Endothelial cell of umbilical vein (primary cell): ENCODE measurements at regions not wholly inside any gene's neighbourhood (a gene's known extent, or its start where the extent isn't known, plus 50 kb on each side); places are given as distances from the start of the nearest gene placed in this dataset.

ENCODE experiments used
- CTCF ChIP-seq, 2 donors: IDR thresholded peaks; 1 replicate in 1 of 2; 2 replicates in 1 of 2; pipeline ENCODE4 v1.5.1; 2011; ENCODE audit warnings: low read length in 2 of 2, mild to moderate bottlenecking in 2 of 2, moderate library complexity in 2 of 2, control low read depth in 1 of 2, inconsistent platforms in 1 of 2, low read depth in 1 of 2; ENCODE audit not compliant: insufficient read depth in 1 of 2; ENCODE audit errors: extremely low read depth in 1 of 2
- EZH2 ChIP-seq: IDR thresholded peaks from 2 replicates; pipeline ENCODE4 v1.6.1; 2012; ENCODE audit warnings: borderline replicate concordance, low read depth, mild to moderate bottlenecking, moderate library complexity, low read length, inconsistent platforms; ENCODE audit not compliant: severe bottlenecking
- POLR2A ChIP-seq: IDR thresholded peaks from 2 replicates; pipeline ENCODE4 v1.6.1; 2012; ENCODE audit warnings: low read depth, mild to moderate bottlenecking, control low read depth, low read length

GRCh38 chr6:8194490-8194889 lies 92.1 kb upstream of the EEF1E1 start:
- TF ChIP-seq EZH2, result no peak
- no peak for TF ChIP-seq CTCF (IDR thresholded peaks at IDR 0.05; ENCODE audit: extremely low read depth in 1 of 2, insufficient read depth in 1 of 2, low read depth in 1 of 2, low read length in 2 of 2)
- no peak for TF ChIP-seq POLR2A
